ENCODE measurements at regions not wholly inside any gene's neighbourhood (a gene's known extent, or its start where the extent isn't known, plus 50 kb on each side); places are given as distances from the start of the nearest gene placed in this dataset.

DNA sequence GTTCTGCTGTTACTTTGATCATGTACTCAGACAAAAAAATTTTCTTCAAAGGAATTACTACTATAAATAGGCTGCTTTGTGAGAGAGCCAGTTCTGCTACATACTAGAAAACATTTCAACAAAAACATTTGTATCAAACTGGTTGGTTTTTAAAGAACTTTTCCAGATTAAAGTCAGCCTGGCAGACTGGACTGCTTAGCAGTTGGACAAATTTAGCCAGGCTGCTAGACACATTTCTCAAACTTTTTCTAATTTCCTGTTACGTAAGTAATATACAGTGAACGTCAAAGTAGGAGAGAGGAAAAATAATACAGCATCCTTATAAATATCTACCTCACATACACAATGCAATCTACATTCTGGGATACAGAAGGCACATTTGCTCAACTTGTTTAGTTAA lies 109.5 kb downstream of the SP3 start:
- H3K4me3 ChIP-seq: no peak overlapping the region
- intact Hi-C loops (cut with DNase I; ENCODE audit: low total_unique reads) (no loop called here), in situ Hi-C loops (cut with MboI; ENCODE audit: low pct_ligation_motif_present in 1 of 4, low pct_unique_long_range_greater_than_20kb in 1 of 4, low sequenced_read_pairs in 3 of 4) (no loop called here)
- no peaks in the 10 kb centered on the region for H3K4me1 ChIP-seq
- TF ChIP-seq POLR2A (IDR thresholded peaks at IDR 0.05) (no peak), POLR2AphosphoS5 (IDR thresholded peaks at IDR 0.05) (no peak), EP300 (IDR thresholded peaks at IDR 0.05; ENCODE audit: low read depth) (no peak)
- TF ChIP-seq, protein P1, sequence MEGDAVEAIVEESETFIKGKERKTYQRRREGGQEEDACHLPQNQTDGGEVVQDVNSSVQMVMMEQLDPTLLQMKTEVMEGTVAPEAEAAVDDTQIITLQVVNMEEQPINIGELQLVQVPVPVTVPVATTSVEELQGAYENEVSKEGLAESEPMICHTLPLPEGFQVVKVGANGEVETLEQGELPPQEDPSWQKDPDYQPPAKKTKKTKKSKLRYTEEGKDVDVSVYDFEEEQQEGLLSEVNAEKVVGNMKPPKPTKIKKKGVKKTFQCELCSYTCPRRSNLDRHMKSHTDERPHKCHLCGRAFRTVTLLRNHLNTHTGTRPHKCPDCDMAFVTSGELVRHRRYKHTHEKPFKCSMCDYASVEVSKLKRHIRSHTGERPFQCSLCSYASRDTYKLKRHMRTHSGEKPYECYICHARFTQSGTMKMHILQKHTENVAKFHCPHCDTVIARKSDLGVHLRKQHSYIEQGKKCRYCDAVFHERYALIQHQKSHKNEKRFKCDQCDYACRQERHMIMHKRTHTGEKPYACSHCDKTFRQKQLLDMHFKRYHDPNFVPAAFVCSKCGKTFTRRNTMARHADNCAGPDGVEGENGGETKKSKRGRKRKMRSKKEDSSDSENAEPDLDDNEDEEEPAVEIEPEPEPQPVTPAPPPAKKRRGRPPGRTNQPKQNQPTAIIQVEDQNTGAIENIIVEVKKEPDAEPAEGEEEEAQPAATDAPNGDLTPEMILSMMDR (IDR thresholded peaks at IDR 0.05): no peak
- H3K27ac ChIP-seq: no peak overlapping the region
- WGBS, 2 donors (ENCODE audit: low coverage in 1 of 2): 61 to 75% methylated on average over 2 of the region's 2 CpGs
- H3K36me3 ChIP-seq: no peaks in the 10 kb centered on the region
- H3K27me3 ChIP-seq: peaks cover 3% of the 10 kb centered on the region
- no peaks in the 10 kb centered on the region for H3K9me3 ChIP-seq
- DNase-seq: no peak

Small RNAs in the stretch of these regions (small RNA-seq; reads per million reads assigned to genes)
- 0 reads per million in 4 donors for gene AC013410.2

Data from transverse colon (tissue), 4 donors.